Kidney (tissue), 13 donors: ENCODE measurements at regions not wholly inside any gene's neighbourhood (a gene's known extent, or its start where the extent isn't known, plus 50 kb on each side); places are given as distances from the start of the nearest gene placed in this dataset.
A peak's percentile ranks its signal among the peaks of the same experiment; 100 is the strongest.

Experiments used
- DNase-seq, 5 donors: peaks; one replicate each; pipeline ENCODE4 v3.0.0-alpha.2; 2013 to 2020
- FAIRE-seq: peaks from 2 replicates; lab custom pipeline; 2012; peaks lifted over from hg19 to GRCh38; lab: Jason Lieb, UNC
- H3K27ac ChIP-seq, 2 donors: one replicate each; pipeline ENCODE4 v1.7.0; 2013; ENCODE audit warnings: low read depth in 2 of 2, low read length in 2 of 2, inconsistent platforms in 1 of 2
- H3K27me3 ChIP-seq: one replicate; pipeline ENCODE4 v1.7.1; 2013; ENCODE audit warnings: low read length, inconsistent platforms; ENCODE audit not compliant: control insufficient read depth, insufficient read depth
- H3K36me3 ChIP-seq, 3 donors: one replicate each; pipeline versions ENCODE4 v1.7.0 to v1.7.1; 2013; ENCODE audit warnings: low read length in 3 of 3, control low read depth in 1 of 3, inconsistent platforms in 1 of 3; ENCODE audit not compliant: insufficient read depth in 3 of 3, control insufficient read depth in 2 of 3
- H3K4me1 ChIP-seq, 3 donors: one replicate each; pipeline versions ENCODE4 v1.7.0 to v1.7.1; 2013; ENCODE audit warnings: low read length in 3 of 3, inconsistent platforms in 1 of 3, low read depth in 1 of 3; ENCODE audit not compliant: control insufficient read depth in 2 of 3, insufficient read depth in 2 of 3
- H3K4me3 ChIP-seq, 3 donors: one replicate each; pipeline versions ENCODE4 v1.7.0 to v1.8.1; 2013; ENCODE audit warnings: low read length in 3 of 3, control low read depth in 1 of 3, inconsistent platforms in 1 of 3
- H3K9ac ChIP-seq, 3 donors: one replicate each; pipeline versions ENCODE4 v1.7.0 to v1.7.1; 2013; ENCODE audit warnings: low read length in 3 of 3, control low read depth in 1 of 3, inconsistent platforms in 1 of 3
- H3K9me3 ChIP-seq, 3 donors: one replicate each; pipeline versions ENCODE4 v1.7.0 to v1.7.1; 2013; ENCODE audit warnings: low read length in 3 of 3, control low read depth in 1 of 3, inconsistent platforms in 1 of 3; ENCODE audit not compliant: control insufficient read depth in 2 of 3, insufficient read depth in 1 of 3
- CTCF ChIP-seq: IDR thresholded peaks from 3 replicates; pipeline ENCODE4 v1.5.1; 2012; ENCODE audit warnings: mild to moderate bottlenecking, moderate library complexity, borderline replicate concordance; ENCODE audit not compliant: insufficient read depth; ENCODE audit errors: extremely low read depth
- intact Hi-C: fragments of 100-400 bp; cut with DNase I; formaldehyde crosslinking; loops from one replicate; pipeline ENCODE4 v1.11.1; 2022
- donor health status: control.
- donor health status: control.
- donor health status: control.
- donor health status: control.
- donor health status: control.
- donor health status: DM: yes; HTN: yes; CAD: no.
- donor health status: Normal renal cell carcinoma (clear cell type).

- H3K9ac ChIP-seq: no peak overlapping the region
- TF ChIP-seq CTCF: no peak
- no peak for DNase-seq
- H3K36me3 ChIP-seq: no peaks in the 10 kb centered on the region
- H3K9me3 ChIP-seq: no peaks in the 10 kb centered on the region
- intact Hi-C loops: no loop called here
- no peaks in the 10 kb centered on the region for H3K27me3 ChIP-seq
- no peak overlapping the region for H3K27ac ChIP-seq
- no peak for FAIRE-seq
- H3K4me1 ChIP-seq: no peaks in the 10 kb centered on the region
- H3K4me3 ChIP-seq: no peak overlapping the region
Observed at GRCh38 chr3:106765342-106765741, 611.9 kb upstream of the CCDC54 start.

- intact Hi-C loops: no loop called here
- Histone ChIP-seq H3K36me3 (no peaks in the 10 kb centered on the region), H3K9ac (no peak overlapping the region), H3K9me3 (no peaks in the 10 kb centered on the region), H3K27me3 (no peaks in the 10 kb centered on the region), H3K27ac (no peak overlapping the region), H3K4me3 (no peak overlapping the region), H3K4me1 (no peaks in the 10 kb centered on the region)
- FAIRE-seq (no peak), DNase-seq (peak in 2 of 5 donors; percentile 25 to 48)
- no peak for TF ChIP-seq CTCF
Observed at GRCh38 chr3:106768941-106769480, 608.2 kb upstream of the CCDC54 start.

- Histone ChIP-seq H3K27me3 (no peaks in the 10 kb centered on the region), H3K4me3 (no peak overlapping the region), H3K4me1 (no peaks in the 10 kb centered on the region), H3K9ac (no peak overlapping the region), H3K27ac (no peak overlapping the region), H3K36me3 (no peaks in the 10 kb centered on the region), H3K9me3 (no peaks in the 10 kb centered on the region)
- FAIRE-seq: no peak
- intact Hi-C loops: no loop called here
- no peak for DNase-seq
- no peak for TF ChIP-seq CTCF
Observed at GRCh38 chr3:106773795-106774194, 603.4 kb upstream of the CCDC54 start.

- no peak for TF ChIP-seq CTCF
- Histone ChIP-seq H3K9ac (no peak overlapping the region), H3K27me3 (no peaks in the 10 kb centered on the region), H3K27ac (no peak overlapping the region), H3K4me1 (no peaks in the 10 kb centered on the region), H3K4me3 (no peak overlapping the region), H3K9me3 (no peaks in the 10 kb centered on the region), H3K36me3 (no peaks in the 10 kb centered on the region)
- DNase-seq (peak in 1 of 5 donors; percentile 42), FAIRE-seq (no peak)
- intact Hi-C loops: no loop called here
Observed at GRCh38 chr3:106783231-106783630, 594.0 kb upstream of the CCDC54 start.
